ENCODE measurements at regions not wholly inside any gene's neighbourhood (a gene's known extent, or its start where the extent isn't known, plus 50 kb on each side); places are given as distances from the start of the nearest gene placed in this dataset.
"Not testable (repeated sequence)": the region's sequence is repeated elsewhere in the genome, so short reads cannot be mapped to it uniquely, and the experiment has no call there.

- DNase-seq (ENCODE audit: low read depth), result not testable (repeated sequence)
Measured at GRCh38 chr4:154907345-154908045, 126.4 kb downstream of the RBM46 start.

GRCh38 chr4:154908168-154908567 is 127.1 kb downstream of the RBM46 start:
- no peak for DNase-seq (ENCODE audit: low read depth)

- no peak for DNase-seq (ENCODE audit: low read depth)
Measured at GRCh38 chr4:154911097-154911496, 130.0 kb downstream of the RBM46 start.

GRCh38 chr4:154911608-154912098 is 130.6 kb downstream of the RBM46 start:
- DNase-seq (ENCODE audit: low read depth), result no peak

GRCh38 chr4:154916068-154916467 is 135.0 kb downstream of the RBM46 start:
- no peak for DNase-seq (ENCODE audit: low read depth)

GRCh38 chr4:154927126-154927680 is 146.1 kb downstream of the RBM46 start:
- no peak for DNase-seq (ENCODE audit: low read depth)

- no peak for DNase-seq (ENCODE audit: low read depth)
Measured at GRCh38 chr4:154928640-154929257, 147.7 kb downstream of the RBM46 start.

- DNase-seq (ENCODE audit: low read depth), result no peak
Measured at GRCh38 chr4:154936873-154937272, 155.8 kb downstream of the RBM46 start.

GRCh38 chr4:154939851-154940250 is 158.8 kb downstream of the RBM46 start:
- DNase-seq (ENCODE audit: low read depth), result no peak

GRCh38 chr4:154942176-154942575 is 161.1 kb downstream of the RBM46 start:
- DNase-seq (ENCODE audit: low read depth), result peak; percentile 13

- no peak for DNase-seq (ENCODE audit: low read depth)
Measured at GRCh38 chr4:154944996-154945395, 163.9 kb downstream of the RBM46 start.

- no peak for DNase-seq (ENCODE audit: low read depth)
Measured at GRCh38 chr4:154946113-154946512, 165.0 kb downstream of the RBM46 start.

GRCh38 chr4:154953691-154954090 is 172.6 kb downstream of the RBM46 start:
- no peak for DNase-seq (ENCODE audit: low read depth)

- no peak for DNase-seq (ENCODE audit: low read depth)
Measured at GRCh38 chr4:154954117-154954516, 173.0 kb downstream of the RBM46 start.

GRCh38 chr4:154958121-154958520 is 177.0 kb downstream of the RBM46 start:
- no peak for DNase-seq (ENCODE audit: low read depth)

- DNase-seq (ENCODE audit: low read depth), result no peak
Measured at GRCh38 chr4:154958621-154959358, 177.7 kb downstream of the RBM46 start.

- DNase-seq (ENCODE audit: low read depth), result no peak
Measured at GRCh38 chr4:154959756-154960155, 178.7 kb downstream of the RBM46 start.

GRCh38 chr4:154960476-154960875 is 179.4 kb downstream of the RBM46 start:
- no peak for DNase-seq (ENCODE audit: low read depth)

- DNase-seq (ENCODE audit: low read depth), result no peak
Measured at GRCh38 chr4:154961263-154961662, 180.2 kb downstream of the RBM46 start.

GRCh38 chr4:154973244-154974035 is 192.4 kb downstream of the RBM46 start:
- no peak for DNase-seq (ENCODE audit: low read depth)

GRCh38 chr4:154977228-154977627 is 196.2 kb downstream of the RBM46 start:
- DNase-seq (ENCODE audit: low read depth), result no peak
